HG03378 (cell line): ENCODE measurements at regions not wholly inside any gene's neighbourhood (a gene's known extent, or its start where the extent isn't known, plus 50 kb on each side); places are given as distances from the start of the nearest gene placed in this dataset.

Source experiments
- ATAC-seq: cut with Tn5 transposase; IDR thresholded peaks from one replicate; pipeline ENCODE4 v1.9.1; 2021; ENCODE audit warnings: mild to moderate bottlenecking, moderate library complexity; ENCODE audit not compliant: unreplicated experiment

- no peak for ATAC-seq
Observed at GRCh38 chr11:15374418-15374817, 259.7 kb downstream of the INSC start.

GRCh38 chr11:15378941-15379340 lies 264.2 kb downstream of the INSC start:
- ATAC-seq = no peak

- ATAC-seq = no peak
Observed at GRCh38 chr11:15379483-15379882, 264.8 kb downstream of the INSC start.

- ATAC-seq = no peak
Observed at GRCh38 chr11:15390857-15391256, 276.1 kb downstream of the INSC start.

- ATAC-seq = no peak
Observed at GRCh38 chr11:15396778-15397177, 282.1 kb downstream of the INSC start.

GRCh38 chr11:15406851-15407351 lies 292.2 kb downstream of the INSC start:
- ATAC-seq = no peak

GRCh38 chr11:15412054-15412453 lies 297.3 kb downstream of the INSC start:
- ATAC-seq = no peak

GRCh38 chr11:15418921-15419320 lies 304.2 kb downstream of the INSC start:
- no peak for ATAC-seq

GRCh38 chr11:15419696-15420095 lies 305.0 kb downstream of the INSC start:
- ATAC-seq = no peak

GRCh38 chr11:15430381-15430780 lies 315.7 kb downstream of the INSC start:
- no peak for ATAC-seq

- no peak for ATAC-seq
Observed at GRCh38 chr11:15434529-15434928, 319.8 kb downstream of the INSC start.

- ATAC-seq = no peak
Observed at GRCh38 chr11:15446315-15446714, 331.6 kb downstream of the INSC start.

- no peak for ATAC-seq
Observed at GRCh38 chr11:15446929-15447328, 332.2 kb downstream of the INSC start.

GRCh38 chr11:15451713-15452112 lies 337.0 kb downstream of the INSC start:
- no peak for ATAC-seq

- ATAC-seq = no peak
Observed at GRCh38 chr11:15453211-15453765, 338.6 kb downstream of the INSC start.

- no peak for ATAC-seq
Observed at GRCh38 chr11:15468466-15468865, 353.7 kb downstream of the INSC start.

GRCh38 chr11:15471048-15471894 lies 356.5 kb downstream of the INSC start:
- ATAC-seq = peak; percentile 46

- ATAC-seq = no peak
Observed at GRCh38 chr11:15471895-15472799, 357.4 kb downstream of the INSC start.

GRCh38 chr11:15473954-15474837 lies 359.5 kb downstream of the INSC start:
- peak; percentile 93 for ATAC-seq

GRCh38 chr11:15476371-15476917 lies 361.7 kb downstream of the INSC start:
- ATAC-seq = no peak
